ENCODE measurements at regions not wholly inside any gene's neighbourhood (a gene's known extent, or its start where the extent isn't known, plus 50 kb on each side); places are given as distances from the start of the nearest gene placed in this dataset.

DNA sequence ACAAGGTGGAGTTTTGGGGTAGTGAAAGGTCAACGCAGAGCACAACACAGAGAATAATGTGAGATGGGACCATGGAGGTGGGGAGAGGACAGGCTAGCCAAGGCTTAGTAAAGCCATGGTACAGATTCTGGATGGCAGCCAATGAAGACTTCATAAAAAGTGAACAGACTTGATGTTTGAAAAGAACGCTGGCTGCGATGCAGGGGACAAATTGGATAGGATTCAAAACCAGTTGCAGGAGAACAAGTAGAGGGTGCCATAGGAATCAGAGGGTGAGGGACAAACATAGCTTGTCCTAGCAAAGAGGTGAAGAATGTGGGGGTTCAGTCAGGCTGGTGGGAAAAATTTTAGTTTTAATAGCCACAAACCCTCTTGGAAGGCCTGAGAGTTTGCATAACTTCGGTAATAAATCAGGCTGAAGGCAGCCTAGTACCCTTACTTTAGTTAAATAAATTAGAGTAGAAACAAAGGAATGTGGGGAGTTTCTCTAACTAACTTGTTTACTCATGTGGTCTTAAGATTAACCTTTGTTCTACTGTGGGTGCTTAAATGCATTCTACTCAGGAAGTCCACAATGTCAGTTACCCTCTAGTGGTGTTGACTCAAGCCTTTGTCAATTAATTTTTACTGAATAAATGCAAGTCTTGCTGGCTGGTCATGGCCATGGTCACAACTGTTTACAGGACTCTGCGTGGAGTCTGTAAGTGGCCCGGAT, 216.4 kb downstream of the C6orf118 start:
- Histone ChIP-seq H4K20me1 (no peaks in the 10 kb centered on the region), H3K36me3 (no peaks in the 10 kb centered on the region), H3K4me1 (no peaks in the 10 kb centered on the region), H3K9ac (no peak overlapping the region), H3K27ac (no peak overlapping the region), H3K9me3 (replicated peaks in 1 of 11) (peaks cover 20 to 38% (median 31%) of the 10 kb centered on the region in 11 experiments), H3K4me2 (no peak overlapping the region), H3K27me3 (no peaks in the 10 kb centered on the region), H3K4me3 (no peak overlapping the region)
- no peak for TF ChIP-seq Cebpa-rat (IDR thresholded peaks at IDR 0.05)

DNA sequence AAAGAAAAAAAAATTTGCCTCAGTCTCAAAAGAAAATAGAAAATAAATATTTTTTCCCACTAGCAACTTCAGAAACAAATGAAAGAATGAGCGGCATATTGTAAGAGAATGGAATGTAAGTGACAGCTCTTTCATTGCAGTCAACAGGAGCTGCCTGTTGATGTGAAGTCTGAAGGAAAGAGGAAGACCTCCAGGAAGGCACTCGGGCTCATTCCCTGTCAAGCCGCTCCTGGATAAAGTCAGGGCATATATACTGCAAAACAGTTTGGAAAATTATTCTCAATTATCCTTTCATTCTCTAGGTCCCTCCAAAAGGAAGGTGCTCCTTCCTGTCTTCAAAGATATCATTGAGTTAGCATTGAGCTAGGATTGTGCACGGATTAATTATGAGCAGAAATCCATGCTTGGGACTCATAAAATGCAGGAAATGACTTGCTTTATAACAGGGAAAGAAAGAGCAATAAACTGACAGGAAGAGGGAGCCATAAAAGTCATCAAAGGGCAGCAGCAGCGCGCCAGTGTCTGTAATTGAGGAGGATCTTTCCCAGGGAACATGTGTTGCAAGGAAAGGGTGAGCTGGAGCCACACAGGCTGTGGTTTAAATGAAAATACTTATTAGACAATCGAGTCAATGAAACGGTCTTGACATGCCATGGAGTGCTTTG, 218.2 kb downstream of the C6orf118 start:
- no peak overlapping the region for H3K27ac ChIP-seq
- no peak for TF ChIP-seq Cebpa-rat (IDR thresholded peaks at IDR 0.05)

DNA sequence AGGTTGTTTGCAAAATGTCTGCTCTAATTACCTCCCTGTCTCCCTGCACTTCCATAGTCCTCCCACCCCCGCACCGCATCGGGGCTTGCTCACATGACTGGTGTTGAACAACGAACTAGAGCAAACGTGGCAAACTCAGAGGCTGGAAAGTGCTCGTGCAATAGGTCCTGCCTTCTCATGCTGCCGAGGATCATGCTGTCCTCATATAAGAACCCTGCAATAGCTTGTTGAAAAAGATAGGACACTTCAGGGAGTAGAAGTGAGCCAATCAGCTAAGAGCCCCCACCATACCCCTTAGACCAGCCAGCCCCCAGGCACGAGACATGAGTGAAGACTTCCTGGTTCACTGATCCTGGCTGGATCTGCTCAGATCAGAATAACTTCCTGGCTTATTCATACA, 219.2 kb downstream of the C6orf118 start:
- H3K4me1 ChIP-seq: no peaks in the 10 kb centered on the region
- no peaks in the 10 kb centered on the region for H3K36me3 ChIP-seq
- no peaks in the 10 kb centered on the region for H3K27me3 ChIP-seq
- no peak overlapping the region for H3K27ac ChIP-seq
- H3K9ac ChIP-seq: no peak overlapping the region
- no peak for TF ChIP-seq Cebpa-rat (IDR thresholded peaks at IDR 0.05)
- no peak overlapping the region for H3K4me2 ChIP-seq
- peaks cover 11 to 24% (median 15%) of the 10 kb centered on the region in 11 experiments; a peak in 21 of 22 replicates for H3K9me3 ChIP-seq (replicated peaks in 1 of 11)
- no peaks in the 10 kb centered on the region for H4K20me1 ChIP-seq
- no peak overlapping the region for H3K4me3 ChIP-seq

More for the DNA sequence above, 218.2 kb downstream of the C6orf118 start:
- no peaks in the 10 kb centered on the region for H3K27me3 ChIP-seq
- no peaks in the 10 kb centered on the region for H4K20me1 ChIP-seq
- no peaks in the 10 kb centered on the region for H3K4me1 ChIP-seq
- H3K4me2 ChIP-seq: no peak overlapping the region
- peaks cover 18 to 31% (median 22%) of the 10 kb centered on the region in 11 experiments for H3K9me3 ChIP-seq (replicated peaks in 1 of 11)
- H3K4me3 ChIP-seq: no peak overlapping the region
- H3K9ac ChIP-seq: no peak overlapping the region
- no peaks in the 10 kb centered on the region for H3K36me3 ChIP-seq

DNA sequence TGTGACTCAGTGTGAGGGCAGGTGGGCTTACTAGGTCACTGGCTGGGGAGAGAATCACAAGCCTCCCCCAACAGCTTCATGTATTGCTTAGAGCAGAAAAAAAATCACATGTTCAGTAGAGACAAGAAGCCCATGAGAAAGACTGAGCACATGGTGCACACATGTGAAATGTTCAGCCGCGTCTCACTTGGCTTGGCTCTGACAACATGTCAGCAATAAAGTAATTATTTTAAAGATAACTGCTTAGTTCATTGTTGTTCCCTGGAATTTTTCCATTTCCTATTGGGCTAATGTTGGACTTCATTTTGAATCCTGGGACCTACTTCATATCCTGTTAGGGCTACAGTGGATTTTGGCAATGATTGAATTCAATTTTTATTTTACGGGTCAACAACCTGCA, 222.6 kb downstream of the C6orf118 start:
- Histone ChIP-seq H3K27ac (no peak overlapping the region), H3K4me2 (no peak overlapping the region), H4K20me1 (no peaks in the 10 kb centered on the region), H3K9ac (no peak overlapping the region), H3K9me3 (replicated peaks in 1 of 11) (no peaks in the 10 kb centered on the region), H3K36me3 (no peaks in the 10 kb centered on the region), H3K4me3 (no peak overlapping the region), H3K27me3 (no peaks in the 10 kb centered on the region), H3K4me1 (no peaks in the 10 kb centered on the region)
- no peak for TF ChIP-seq Cebpa-rat (IDR thresholded peaks at IDR 0.05)

DNA sequence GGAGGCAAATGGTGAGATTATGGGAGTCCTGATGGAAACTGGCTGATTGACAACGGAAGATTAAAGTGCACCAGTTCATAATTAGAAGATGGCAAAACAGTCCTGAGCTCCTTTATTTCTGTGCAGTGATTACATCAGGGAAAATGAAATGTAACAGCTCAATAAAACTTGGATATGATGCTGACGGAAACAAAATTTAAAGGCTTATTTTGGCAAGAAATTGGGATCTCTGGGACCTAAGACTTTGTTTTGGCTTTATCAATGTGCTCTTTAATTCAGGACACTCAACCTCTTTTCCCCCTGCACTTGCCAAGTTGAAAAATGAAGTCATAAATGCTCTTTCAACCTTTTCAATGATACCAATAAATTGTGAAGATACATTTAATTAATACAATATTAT, 226.8 kb downstream of the C6orf118 start:
- H3K27ac ChIP-seq: no peak overlapping the region
- no peak overlapping the region for H3K4me2 ChIP-seq
- no peak overlapping the region for H3K4me3 ChIP-seq
- H3K9me3 ChIP-seq (replicated peaks in 1 of 11): no peaks in the 10 kb centered on the region
- H3K27me3 ChIP-seq: no peaks in the 10 kb centered on the region
- H3K4me1 ChIP-seq: no peaks in the 10 kb centered on the region
- no peaks in the 10 kb centered on the region for H4K20me1 ChIP-seq
- H3K36me3 ChIP-seq: no peaks in the 10 kb centered on the region
- H3K9ac ChIP-seq: no peak overlapping the region
- TF ChIP-seq Cebpa-rat (IDR thresholded peaks at IDR 0.05): no peak

DNA sequence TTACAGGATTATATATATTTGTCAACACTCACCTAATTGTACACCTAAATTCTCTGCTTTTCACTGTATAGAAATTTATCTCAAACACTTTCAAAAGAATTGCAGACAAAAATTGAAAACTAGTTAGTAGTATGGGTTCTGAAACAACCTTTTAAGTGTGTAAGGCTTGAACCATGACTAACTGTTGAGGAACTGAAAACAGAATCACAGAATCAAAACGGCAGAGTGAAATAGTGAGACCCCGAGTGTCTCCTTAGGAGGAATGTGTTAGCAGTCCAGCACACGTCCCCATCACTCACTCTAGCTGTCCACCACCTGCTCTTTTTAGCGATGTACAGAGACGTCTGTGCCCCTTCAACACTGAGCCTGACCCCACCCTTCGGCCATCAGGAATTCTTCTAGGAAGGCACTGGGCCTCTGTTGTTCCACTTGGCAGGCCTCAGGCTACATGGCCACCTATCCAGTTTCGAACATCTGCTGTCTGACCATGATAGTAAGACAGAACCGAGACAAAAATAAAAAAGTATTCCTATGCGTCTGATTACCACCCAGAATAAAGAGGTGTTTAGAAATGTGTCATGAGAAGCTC, 227.4 kb downstream of the C6orf118 start:
- Histone ChIP-seq H3K4me2 (no peak overlapping the region), H3K4me3 (no peak overlapping the region), H3K36me3 (no peaks in the 10 kb centered on the region), H3K27me3 (no peaks in the 10 kb centered on the region), H3K4me1 (no peaks in the 10 kb centered on the region), H3K9ac (no peak overlapping the region), H4K20me1 (no peaks in the 10 kb centered on the region), H3K9me3 (replicated peaks in 1 of 11) (no peaks in the 10 kb centered on the region), H3K27ac (no peak overlapping the region)
- no peak for TF ChIP-seq Cebpa-rat (IDR thresholded peaks at IDR 0.05)

DNA sequence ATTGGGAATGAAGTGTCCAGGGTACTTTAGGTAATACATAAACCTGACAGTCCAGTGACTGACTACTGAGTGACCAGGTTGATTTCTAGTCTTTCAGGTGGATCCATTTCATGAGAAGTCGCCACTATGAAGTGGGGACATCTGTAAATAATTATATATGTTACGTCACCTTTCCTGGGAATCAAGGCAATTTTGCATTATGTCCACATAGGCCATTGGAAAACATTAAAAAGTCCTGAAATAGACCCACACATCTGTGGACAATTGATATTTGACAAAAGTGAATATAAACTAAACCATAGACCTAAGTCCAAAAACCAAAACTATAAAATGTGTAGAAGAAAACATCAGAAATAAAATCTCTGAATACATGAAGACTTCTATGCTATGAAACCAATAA, 231.5 kb downstream of the C6orf118 start:
- Histone ChIP-seq H3K4me2 (no peak overlapping the region), H3K36me3 (no peaks in the 10 kb centered on the region), H3K27ac (no peak overlapping the region), H3K4me3 (no peak overlapping the region), H3K9me3 (replicated peaks in 1 of 11) (no peaks in the 10 kb centered on the region), H3K4me1 (no peaks in the 10 kb centered on the region), H3K9ac (no peak overlapping the region), H3K27me3 (no peaks in the 10 kb centered on the region), H4K20me1 (no peaks in the 10 kb centered on the region)
- TF ChIP-seq Cebpa-rat (IDR thresholded peaks at IDR 0.05): no peak

DNA sequence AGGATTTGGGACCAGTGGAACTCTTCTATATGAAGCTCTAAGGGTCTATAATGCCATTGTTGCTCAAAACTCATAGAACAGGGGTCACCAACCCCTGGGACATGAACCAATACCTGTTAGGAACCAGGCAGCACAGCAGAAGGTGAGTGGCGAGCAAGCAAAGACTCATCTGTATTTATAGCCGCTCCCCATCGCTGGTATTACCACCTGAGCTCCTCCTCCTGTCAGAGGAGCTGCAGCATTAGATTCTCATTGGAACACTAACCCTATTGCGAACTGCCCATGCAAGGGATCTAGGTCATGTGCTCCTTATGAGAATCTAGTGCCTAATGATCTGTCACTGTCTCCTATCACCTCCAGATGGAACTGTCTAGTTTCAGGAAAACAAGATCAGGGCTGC, 237.5 kb downstream of the C6orf118 start:
- no peak for TF ChIP-seq Cebpa-rat (IDR thresholded peaks at IDR 0.05)
- H3K27ac ChIP-seq: no peak overlapping the region
- H3K9ac ChIP-seq: no peak overlapping the region
- H3K4me3 ChIP-seq: no peak overlapping the region
- H4K20me1 ChIP-seq: no peaks in the 10 kb centered on the region
- no peak overlapping the region for H3K4me2 ChIP-seq
- H3K36me3 ChIP-seq: no peaks in the 10 kb centered on the region
- peaks cover 0 to 6% (median 0%) of the 10 kb centered on the region in 11 experiments; a peak in 7 of 22 replicates for H3K9me3 ChIP-seq (replicated peaks in 1 of 11)
- no peaks in the 10 kb centered on the region for H3K4me1 ChIP-seq
- no peaks in the 10 kb centered on the region for H3K27me3 ChIP-seq

DNA sequence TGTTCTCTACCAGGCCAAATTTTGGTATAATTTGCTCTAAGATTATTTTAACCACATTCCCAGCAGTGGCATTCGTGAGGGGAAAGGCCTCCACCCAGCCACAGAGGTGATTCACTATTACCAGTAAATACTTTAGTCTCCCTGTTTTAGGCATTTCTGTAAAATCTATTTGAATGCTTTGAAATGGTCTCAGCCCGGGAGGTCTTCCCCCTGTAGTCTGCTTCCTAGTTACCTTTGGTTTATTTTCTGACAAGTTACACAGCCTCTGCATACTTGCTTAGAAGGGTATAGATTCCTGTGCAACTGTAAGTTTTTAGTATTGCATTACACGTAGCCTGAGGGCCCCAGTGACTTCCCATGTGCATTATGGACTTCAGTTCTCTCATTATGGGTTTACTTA, 248.7 kb downstream of the C6orf118 start:
- Histone ChIP-seq H3K4me1 (no peaks in the 10 kb centered on the region), H3K27ac (no peak overlapping the region), H3K4me3 (no peak overlapping the region), H4K20me1 (no peaks in the 10 kb centered on the region), H3K27me3 (no peaks in the 10 kb centered on the region), H3K36me3 (no peaks in the 10 kb centered on the region), H3K4me2 (no peak overlapping the region), H3K9me3 (replicated peaks in 1 of 11) (no peaks in the 10 kb centered on the region), H3K9ac (no peak overlapping the region)
- TF ChIP-seq Cebpa-rat (IDR thresholded peaks at IDR 0.05): no peak

DNA sequence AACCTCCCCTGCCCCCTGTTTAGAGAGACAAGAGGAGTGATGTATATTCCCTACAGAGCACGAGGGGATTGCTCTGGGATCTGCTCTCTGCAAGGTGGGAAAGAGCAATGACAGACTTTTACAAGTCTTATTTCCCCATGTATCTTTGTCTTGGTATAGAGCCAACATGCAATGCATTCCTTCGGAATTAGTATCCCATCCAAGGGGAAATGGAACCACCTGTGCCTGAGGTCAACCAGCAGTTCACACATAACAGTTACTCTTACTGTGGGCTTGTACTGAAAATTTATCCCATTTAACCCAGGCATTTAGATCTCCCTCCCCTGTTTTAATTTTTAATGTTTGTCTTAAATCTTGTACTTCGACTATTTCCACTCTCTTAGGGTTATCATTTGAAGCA, 250.4 kb downstream of the C6orf118 start:
- TF ChIP-seq Cebpa-rat (IDR thresholded peaks at IDR 0.05): no peak

More for the DNA sequence above, 250.4 kb downstream of the C6orf118 start:
- Histone ChIP-seq H3K27me3 (no peaks in the 10 kb centered on the region), H3K9ac (no peak overlapping the region), H3K4me3 (no peak overlapping the region), H3K4me1 (no peaks in the 10 kb centered on the region), H3K4me2 (no peak overlapping the region), H3K36me3 (no peaks in the 10 kb centered on the region), H3K27ac (no peak overlapping the region), H3K9me3 (replicated peaks in 1 of 11) (no peaks in the 10 kb centered on the region), H4K20me1 (no peaks in the 10 kb centered on the region)

Measured in BLaER1 treated with 17β-estradiol and CSF1 and Interleukin-3, amounts not matched to agents 10 nM and 100 nM (cell line).